GM12891 (cell line): ENCODE measurements at regions not wholly inside any gene's neighbourhood (a gene's known extent, or its start where the extent isn't known, plus 50 kb on each side); places are given as distances from the start of the nearest gene placed in this dataset.

ENCODE experiments used
- DNase-seq: peaks from one replicate; pipeline ENCODE4 v3.0.0; 2011; ENCODE audit warnings: low spot score; ENCODE audit not compliant: insufficient read length
- FAIRE-seq: peaks from 2 replicates; lab custom pipeline; 2011; peaks lifted over from hg19 to GRCh38; lab: Jason Lieb, UNC
- PAX5 ChIP-seq: IDR thresholded peaks from 2 replicates; pipeline ENCODE4 v1.6.1; 2011; ENCODE audit warnings: low read length, moderate library complexity, mild to moderate bottlenecking; ENCODE audit not compliant: insufficient read depth, severe bottlenecking
- POLR2A ChIP-seq: IDR thresholded peaks from 2 replicates; pipeline ENCODE4 v1.6.1; 2011; ENCODE audit warnings: low read depth, low read length, control low read depth
- POLR2AphosphoS5 ChIP-seq: IDR thresholded peaks from 2 replicates; pipeline ENCODE4 v1.6.1; 2011; ENCODE audit warnings: low read depth, low read length, control low read depth
- POU2F2 ChIP-seq: IDR thresholded peaks from 2 replicates; pipeline ENCODE4 v1.6.1; 2011; ENCODE audit warnings: low read depth, mild to moderate bottlenecking, control low read depth, low read length, moderate library complexity
- SPI1 ChIP-seq: IDR thresholded peaks from 2 replicates; pipeline ENCODE4 v1.6.1; 2011; ENCODE audit warnings: low read depth, low read length, control low read depth
- TAF1 ChIP-seq: IDR thresholded peaks from 2 replicates; pipeline ENCODE4 v1.6.1; 2011; ENCODE audit warnings: low read depth, low read length, control low read depth

DNA sequence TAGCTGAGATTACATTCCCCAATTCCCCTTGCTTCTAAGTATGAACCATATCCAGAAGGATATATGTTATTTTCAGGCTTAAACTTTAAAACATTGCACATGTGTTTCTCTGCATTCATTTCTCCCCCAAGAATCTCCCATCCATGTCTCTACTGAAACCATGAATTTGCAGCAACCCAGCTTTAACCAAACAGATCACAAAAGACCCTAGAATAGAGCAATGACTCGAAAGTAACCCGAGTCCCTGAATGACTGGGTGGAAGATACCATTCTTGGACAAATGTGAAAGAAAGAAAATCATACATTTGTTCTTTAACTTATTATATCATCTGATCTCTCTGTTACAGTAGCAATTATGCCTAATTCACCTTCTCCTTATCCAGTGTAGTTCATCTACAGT, 278.7 kb downstream of the IPMK start:
- TF ChIP-seq POLR2A, result no peak
- no peak for FAIRE-seq
- DNase-seq, result no peak

DNA sequence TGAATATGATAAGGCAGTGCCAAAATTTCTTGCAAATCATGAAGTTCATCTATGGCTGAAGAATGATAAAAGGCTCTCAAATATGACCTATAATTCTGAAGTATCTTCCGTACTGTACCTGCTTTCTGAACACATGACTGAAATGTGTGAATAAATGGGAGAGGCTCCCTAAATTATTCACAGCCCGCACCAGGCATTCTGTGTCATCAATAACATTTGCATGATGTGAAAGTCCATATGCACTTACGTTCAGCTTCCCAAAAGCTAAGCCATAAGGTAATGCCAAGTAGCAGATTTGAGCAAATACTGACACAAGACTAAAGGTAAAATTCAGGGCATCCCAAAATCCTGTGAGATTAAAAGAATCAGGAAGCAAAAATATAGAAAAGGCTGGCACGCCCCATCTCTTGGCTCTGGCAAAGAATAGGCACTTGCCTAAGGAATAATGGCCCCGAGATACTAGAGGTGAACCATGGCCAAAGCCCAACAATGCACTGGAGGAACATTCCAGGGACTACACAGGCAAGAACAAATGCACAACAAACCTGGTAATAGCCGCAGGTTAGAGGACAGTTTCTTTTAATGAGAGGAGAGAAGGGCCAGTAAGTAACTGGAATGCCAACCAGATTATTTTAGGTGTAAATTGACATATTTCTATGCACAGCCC, 280.5 kb downstream of the IPMK start:
- FAIRE-seq (no peak), DNase-seq (no peak)
- TF ChIP-seq TAF1 (no peak), POLR2A (no peak), POLR2AphosphoS5 (no peak), SPI1 (no peak), PAX5 (no peak), POU2F2 (no peak)

DNA sequence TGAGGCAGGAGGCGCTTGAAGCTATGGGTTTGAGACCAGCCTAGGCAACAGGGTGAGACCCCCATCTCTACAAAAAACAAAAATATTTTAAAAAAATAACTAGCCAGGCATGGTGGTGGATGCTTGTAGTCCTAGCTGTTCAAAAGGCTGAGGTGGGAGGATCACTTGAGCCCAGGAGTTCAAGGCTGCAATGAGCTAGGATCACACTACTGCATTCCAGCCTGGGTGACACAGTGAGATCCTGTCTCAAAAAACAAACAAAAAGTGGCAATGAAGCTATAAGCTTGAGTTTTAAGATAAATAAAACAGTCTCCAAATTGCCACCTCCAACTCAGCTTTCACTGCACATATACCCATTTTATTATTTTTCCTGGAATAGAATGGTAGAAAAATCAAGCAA, 281.3 kb downstream of the IPMK start:
- TF ChIP-seq POLR2AphosphoS5, result no peak
- TF ChIP-seq PAX5, result no peak
- TF ChIP-seq TAF1, result no peak
- no peak for TF ChIP-seq POLR2A
- no peak for TF ChIP-seq SPI1
- DNase-seq (no peak), FAIRE-seq (no peak)

DNA sequence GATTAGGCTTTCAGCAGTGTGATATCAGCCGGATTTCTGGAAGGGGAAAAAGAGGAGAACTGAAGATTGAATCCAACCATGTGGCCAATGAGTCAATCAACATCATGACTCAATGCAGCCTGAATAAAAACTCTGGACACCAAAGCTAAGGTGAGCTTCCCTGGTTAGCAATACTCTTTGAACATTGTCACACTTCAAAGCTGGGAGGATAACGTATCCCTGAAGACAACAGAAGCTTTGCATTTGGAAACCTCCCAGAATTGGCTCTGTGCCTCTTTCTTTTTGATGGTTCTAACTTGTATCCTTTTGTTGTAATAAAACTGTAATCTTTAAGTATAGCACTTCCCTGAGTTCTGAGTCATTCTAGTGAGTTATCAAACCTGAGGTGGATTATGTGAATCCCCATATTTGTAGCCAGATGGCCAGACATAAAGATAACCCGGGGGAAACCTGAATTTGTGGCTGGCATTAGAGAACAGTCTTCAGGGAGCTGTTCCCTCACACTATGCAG, 284.4 kb downstream of the IPMK start:
- DNase-seq, result no peak
- no peak for TF ChIP-seq POLR2A
- no peak for TF ChIP-seq TAF1
- no peak for TF ChIP-seq PAX5
- no peak for TF ChIP-seq SPI1
- no peak for TF ChIP-seq POU2F2
- no peak for TF ChIP-seq POLR2AphosphoS5
- no peak for FAIRE-seq

DNA sequence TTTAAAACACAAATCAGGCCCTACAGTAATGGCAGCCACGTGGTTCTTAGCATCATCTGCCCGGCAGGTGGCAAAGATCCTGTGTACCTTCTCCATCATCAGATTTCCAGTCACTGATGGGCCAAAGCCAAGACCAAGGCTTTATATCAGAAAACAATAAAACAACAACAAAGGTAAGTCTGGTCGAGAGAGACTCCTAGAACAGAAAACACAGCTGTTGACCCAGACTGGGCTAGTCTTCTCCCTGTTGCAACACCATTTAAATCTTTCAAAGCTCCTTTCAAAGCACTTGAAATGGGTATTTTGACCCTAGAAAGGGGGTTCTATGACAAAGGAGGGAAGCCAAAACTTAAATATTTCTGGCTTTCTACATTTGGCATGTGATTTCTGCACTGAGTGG, 285.6 kb downstream of the IPMK start:
- TF ChIP-seq PAX5, result no peak
- no peak for TF ChIP-seq POLR2A
- no peak for TF ChIP-seq POU2F2
- no peak for TF ChIP-seq TAF1
- no peak for DNase-seq
- no peak for FAIRE-seq

DNA sequence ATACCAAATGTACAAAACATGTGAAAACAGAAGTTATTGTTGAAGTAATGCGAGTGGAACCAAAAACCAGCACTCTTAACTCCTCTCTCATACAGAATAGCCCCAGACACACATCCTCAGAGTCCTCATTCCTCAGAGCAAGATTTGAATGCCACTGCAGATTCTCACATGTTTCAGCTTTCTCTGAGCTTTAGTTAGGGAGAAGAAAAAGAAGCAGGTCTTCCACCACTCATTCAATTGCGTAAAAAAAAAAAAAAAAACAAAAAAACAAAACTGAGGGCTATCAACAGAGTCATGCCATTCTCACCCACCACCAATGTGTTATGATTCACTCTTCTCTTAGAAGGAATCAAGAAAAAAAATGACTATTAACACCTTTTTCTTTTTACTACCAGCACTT, 287.7 kb downstream of the IPMK start:
- no peak for TF ChIP-seq TAF1
- TF ChIP-seq SPI1, result no peak
- no peak for TF ChIP-seq POLR2A
- TF ChIP-seq POU2F2, result no peak
- TF ChIP-seq POLR2AphosphoS5, result no peak
- no peak for TF ChIP-seq PAX5
- no peak for FAIRE-seq
- no peak for DNase-seq

DNA sequence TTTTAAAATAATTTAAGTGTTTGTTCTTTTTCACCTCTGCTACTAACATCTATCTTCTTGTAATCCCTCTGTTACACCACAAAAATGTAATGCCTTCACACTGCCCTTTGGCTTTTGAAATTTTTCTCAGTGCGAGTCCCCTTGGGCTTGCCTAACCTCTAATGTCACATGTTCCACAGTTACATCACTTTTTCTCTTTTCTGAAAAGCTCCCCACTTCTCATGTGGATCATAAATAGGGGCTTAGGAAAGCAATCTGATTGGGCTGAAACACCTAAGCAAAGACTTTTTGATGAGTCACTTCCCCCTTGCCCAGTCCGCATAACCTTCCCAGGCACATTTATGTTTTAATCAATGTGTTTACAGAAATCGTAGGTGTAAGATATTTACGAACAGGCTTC, 288.2 kb downstream of the IPMK start:
- no peak for FAIRE-seq
- TF ChIP-seq POLR2A (no peak), POLR2AphosphoS5 (no peak), POU2F2 (no peak), PAX5 (no peak), TAF1 (no peak), SPI1 (no peak)
- no peak for DNase-seq

DNA sequence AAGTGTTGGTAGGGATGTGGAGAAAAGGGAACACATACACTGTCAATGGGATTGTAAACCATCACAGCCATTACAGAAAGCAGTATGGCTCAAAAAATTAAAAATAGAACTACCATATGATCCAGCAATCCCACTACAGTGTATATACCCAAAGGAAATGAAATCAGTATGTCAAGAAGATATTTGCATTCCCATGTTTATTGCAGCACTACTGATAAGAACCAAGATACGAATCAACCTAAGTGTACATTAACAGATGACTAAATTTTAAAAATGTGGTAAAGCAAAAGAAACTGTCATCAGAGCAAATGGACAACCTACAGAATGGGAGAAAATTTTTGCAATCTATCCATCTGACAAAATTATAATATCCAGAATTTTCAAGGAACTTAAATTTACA, 290.4 kb downstream of the IPMK start:
- DNase-seq, result no peak
- FAIRE-seq, result no peak
- no peak for TF ChIP-seq POLR2A
- TF ChIP-seq PAX5, result no peak
- no peak for TF ChIP-seq SPI1
- no peak for TF ChIP-seq TAF1
- TF ChIP-seq POLR2AphosphoS5, result no peak
- TF ChIP-seq POU2F2, result no peak

DNA sequence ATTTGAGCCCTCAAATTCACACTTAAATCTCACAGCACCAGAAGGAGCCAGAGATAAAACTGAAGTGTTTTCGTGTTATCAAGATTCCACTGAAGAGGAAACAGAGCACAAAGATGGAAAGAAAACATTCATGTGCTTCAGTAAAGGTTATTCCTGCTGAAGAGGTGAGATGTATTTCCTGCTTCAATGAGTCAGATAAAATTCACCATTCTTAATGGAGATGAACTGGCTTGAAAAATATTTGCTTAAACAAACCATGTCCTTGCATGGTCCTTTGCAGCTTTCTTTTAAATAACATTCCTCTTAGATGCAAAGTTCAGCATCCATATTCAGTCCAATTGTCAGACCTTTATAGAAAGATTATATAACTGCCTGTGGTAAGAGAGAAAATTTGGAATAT, 294.2 kb downstream of the IPMK start:
- no peak for FAIRE-seq
- DNase-seq, result no peak
- TF ChIP-seq PAX5 (no peak), POLR2A (no peak), SPI1 (no peak), TAF1 (no peak), POU2F2 (no peak), POLR2AphosphoS5 (no peak)

DNA sequence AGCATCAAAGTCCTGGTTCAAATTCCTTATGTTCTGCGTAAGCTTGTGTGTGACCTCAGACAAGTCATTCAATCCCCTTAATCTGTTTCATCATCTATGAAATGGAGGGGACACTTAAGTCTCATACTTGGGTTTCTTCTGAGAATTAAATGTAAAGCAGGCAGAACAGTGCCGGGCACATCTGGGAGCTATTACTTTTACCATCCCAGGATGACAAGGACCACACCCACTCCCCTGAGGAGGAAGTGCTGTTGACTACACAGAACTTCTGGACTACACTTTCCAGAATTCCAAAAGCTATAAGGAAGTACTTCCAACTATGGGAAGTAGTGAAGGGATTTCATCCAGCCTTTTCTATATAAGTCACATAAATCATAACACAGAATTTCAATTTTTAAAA, 294.9 kb downstream of the IPMK start:
- FAIRE-seq (no peak), DNase-seq (no peak)
- TF ChIP-seq POU2F2, result no peak
- TF ChIP-seq POLR2A, result no peak
- no peak for TF ChIP-seq TAF1
- no peak for TF ChIP-seq PAX5
- TF ChIP-seq SPI1, result no peak
- TF ChIP-seq POLR2AphosphoS5, result no peak

DNA sequence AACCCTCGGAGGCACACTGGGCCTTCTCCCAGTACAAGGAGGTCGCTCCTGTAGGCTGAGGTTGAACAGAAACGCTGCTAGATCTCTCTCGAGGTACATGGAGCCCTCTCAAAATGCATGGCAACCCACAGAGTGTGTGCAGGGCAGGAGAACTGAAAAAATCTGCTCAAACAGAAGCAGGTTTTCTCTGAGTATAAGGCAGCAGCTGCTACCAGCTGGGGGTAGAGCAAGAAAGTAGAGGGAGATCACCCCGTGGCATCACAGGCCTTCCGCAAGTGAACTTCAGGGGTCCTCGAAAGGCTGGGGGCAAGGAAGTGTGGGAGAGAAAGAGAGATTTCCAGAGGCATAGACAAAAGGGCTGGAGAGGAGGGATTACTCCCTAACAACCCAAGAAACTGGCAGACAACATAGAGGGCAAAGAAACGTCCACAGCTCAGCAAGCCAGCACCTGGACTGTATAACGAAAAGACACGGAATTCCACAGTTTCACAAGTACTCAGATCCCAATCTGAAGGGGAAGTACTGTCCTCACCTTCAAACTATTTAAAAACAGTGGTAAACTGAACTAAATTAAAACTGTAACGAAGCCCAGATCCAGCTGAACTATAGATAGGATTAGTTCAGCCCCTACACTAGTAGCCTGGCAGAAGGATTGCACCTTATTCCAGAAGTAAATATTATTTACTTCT, 299.2 kb downstream of the IPMK start:
- no peak for DNase-seq
- no peak for FAIRE-seq
- no peak for TF ChIP-seq SPI1
